ENCODE measurements at regions not wholly inside any gene's neighbourhood (a gene's known extent, or its start where the extent isn't known, plus 50 kb on each side); places are given as distances from the start of the nearest gene placed in this dataset.

GRCh38 chr3:103791786-103792515 is 1357.1 kb downstream of the ZPLD1 start:
- no peak overlapping the region for H3K4me3 ChIP-seq
- no peak for TF ChIP-seq CTCF (IDR thresholded peaks at IDR 0.05)
- no peak for TF ChIP-seq POLR2A (IDR thresholded peaks at IDR 0.05)
- no peaks in the 10 kb centered on the region for H3K36me3 ChIP-seq
- H3K27ac ChIP-seq = no peak overlapping the region
- DNase-seq = no peak
- H3K4me1 ChIP-seq = no peaks in the 10 kb centered on the region
- no peaks in the 10 kb centered on the region for H3K27me3 ChIP-seq
- H3K9me3 ChIP-seq = no peaks in the 10 kb centered on the region
- intact Hi-C loops (cut with DNase I; ENCODE audit: low total_unique reads) = no loop called here

GRCh38 chr3:103794656-103795055 is 1359.8 kb downstream of the ZPLD1 start:
- no peaks in the 10 kb centered on the region for H3K9me3 ChIP-seq
- intact Hi-C loops (cut with DNase I; ENCODE audit: low total_unique reads) = no loop called here
- no peak for DNase-seq
- no peaks in the 10 kb centered on the region for H3K4me1 ChIP-seq
- no peak overlapping the region for H3K27ac ChIP-seq
- H3K4me3 ChIP-seq = no peak overlapping the region
- no peaks in the 10 kb centered on the region for H3K36me3 ChIP-seq
- TF ChIP-seq CTCF (IDR thresholded peaks at IDR 0.05) (no peak), POLR2A (IDR thresholded peaks at IDR 0.05) (no peak)
- no peaks in the 10 kb centered on the region for H3K27me3 ChIP-seq

- TF ChIP-seq CTCF (IDR thresholded peaks at IDR 0.05) (no peak), POLR2A (IDR thresholded peaks at IDR 0.05) (no peak)
- H3K4me1 ChIP-seq = no peaks in the 10 kb centered on the region
- no peak overlapping the region for H3K27ac ChIP-seq
- no peaks in the 10 kb centered on the region for H3K36me3 ChIP-seq
- no peak for DNase-seq
- H3K4me3 ChIP-seq = no peak overlapping the region
- H3K9me3 ChIP-seq = no peaks in the 10 kb centered on the region
- H3K27me3 ChIP-seq = no peaks in the 10 kb centered on the region
- intact Hi-C loops (cut with DNase I; ENCODE audit: low total_unique reads) = no loop called here
Measured at GRCh38 chr3:103796068-103796467, 1361.3 kb downstream of the ZPLD1 start.

GRCh38 chr3:103803787-103804186 is 1369.0 kb downstream of the ZPLD1 start:
- no peak for TF ChIP-seq CTCF (IDR thresholded peaks at IDR 0.05)
- TF ChIP-seq POLR2A (IDR thresholded peaks at IDR 0.05) = no peak
- H3K27ac ChIP-seq = no peak overlapping the region
- H3K27me3 ChIP-seq = no peaks in the 10 kb centered on the region
- H3K4me3 ChIP-seq = no peak overlapping the region
- H3K9me3 ChIP-seq = no peaks in the 10 kb centered on the region
- no peaks in the 10 kb centered on the region for H3K36me3 ChIP-seq
- H3K4me1 ChIP-seq = no peaks in the 10 kb centered on the region
- no peak for DNase-seq
- intact Hi-C loops (cut with DNase I; ENCODE audit: low total_unique reads) = no loop called here

GRCh38 chr3:103810167-103810566 is 1375.4 kb downstream of the ZPLD1 start:
- TF ChIP-seq CTCF (IDR thresholded peaks at IDR 0.05) (no peak), POLR2A (IDR thresholded peaks at IDR 0.05) (no peak)
- DNase-seq = no peak
- H3K36me3 ChIP-seq = no peaks in the 10 kb centered on the region
- H3K27me3 ChIP-seq = no peaks in the 10 kb centered on the region
- no peaks in the 10 kb centered on the region for H3K9me3 ChIP-seq
- no peak overlapping the region for H3K27ac ChIP-seq
- no peak overlapping the region for H3K4me3 ChIP-seq
- H3K4me1 ChIP-seq = no peaks in the 10 kb centered on the region
- intact Hi-C loops (cut with DNase I; ENCODE audit: low total_unique reads) = no loop called here
